Ammon's horn (tissue), 1 donor: ENCODE measurements at regions not wholly inside any gene's neighbourhood (a gene's known extent, or its start where the extent isn't known, plus 50 kb on each side); places are given as distances from the start of the nearest gene placed in this dataset.

ENCODE experiments used
- DNase-seq: peaks from one replicate; pipeline ENCODE4 v3.0.0-alpha.2; 2016; ENCODE audit warnings: low spot score

- no peak for DNase-seq
Measured at GRCh38 chr12:96134200-96134599, 60.0 kb upstream of the ELK3 start.

GRCh38 chr12:96136161-96136560 is 58.0 kb upstream of the ELK3 start:
- DNase-seq = no peak

DNA sequence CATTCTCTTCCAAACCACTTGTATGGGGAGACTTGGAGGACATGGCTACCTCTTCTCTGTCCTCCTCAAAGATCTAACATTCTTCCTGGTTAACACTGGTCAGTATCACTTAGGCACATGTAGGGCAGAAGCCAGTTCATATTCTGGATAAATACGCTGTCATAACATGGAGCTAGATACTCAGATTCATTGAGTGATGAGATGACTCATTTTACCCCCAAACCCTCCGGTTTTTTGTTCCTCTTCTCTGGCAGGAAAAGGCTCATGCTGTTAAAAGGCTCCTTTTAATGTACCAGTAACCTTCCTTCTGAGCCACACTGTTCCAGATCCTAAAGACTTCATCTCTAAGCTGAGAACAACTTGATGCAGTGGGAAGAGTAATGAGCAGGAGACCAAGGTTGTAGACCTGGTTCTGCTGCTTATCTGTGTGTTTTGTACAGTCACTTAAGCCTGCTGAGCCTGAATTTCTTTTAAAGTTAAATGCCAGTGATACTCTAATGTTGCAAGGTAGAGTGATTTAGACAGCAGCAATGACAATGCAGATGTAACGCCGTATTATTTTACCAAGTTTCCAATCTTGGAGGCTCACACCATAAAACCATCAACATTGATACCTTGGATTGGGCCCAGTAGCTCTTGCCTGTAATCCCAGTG is 57.3 kb upstream of the ELK3 start:
- no peak for DNase-seq

GRCh38 chr12:96140174-96140573 is 54.0 kb upstream of the ELK3 start:
- no peak for DNase-seq

DNA sequence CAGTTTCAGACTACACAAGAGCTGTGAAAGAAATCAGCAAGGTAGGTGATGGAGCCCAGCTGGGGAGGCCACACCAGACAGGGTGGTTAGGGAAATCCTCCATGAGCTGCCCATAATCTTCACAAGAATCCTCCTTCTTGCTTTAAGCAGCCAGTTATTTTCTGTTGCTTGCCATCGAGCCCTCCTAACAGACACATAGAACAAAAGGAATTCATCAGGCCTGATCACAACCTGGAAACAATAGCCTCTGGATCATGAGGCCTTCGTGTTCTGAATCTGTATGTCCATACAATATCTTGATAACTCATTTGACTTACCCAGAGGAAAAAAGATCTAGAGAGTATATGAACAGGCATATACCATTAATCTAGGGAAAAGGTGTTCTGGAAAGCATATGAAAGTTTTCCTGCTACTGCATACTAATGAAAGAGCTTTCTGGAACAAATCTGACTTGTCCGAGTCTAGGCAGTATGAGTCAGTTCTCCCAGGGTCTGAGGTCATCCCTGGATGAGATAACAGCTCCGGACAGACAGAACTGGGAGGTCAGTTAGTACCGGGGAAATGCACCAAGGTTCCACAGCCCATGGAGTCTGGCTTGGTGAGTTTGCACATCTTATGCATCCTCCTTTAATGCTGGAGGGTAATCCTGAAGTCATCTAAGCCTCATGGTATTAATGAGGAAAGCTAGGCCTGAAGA is 52.8 kb upstream of the ELK3 start:
- no peak for DNase-seq

- no peak for DNase-seq
Measured at GRCh38 chr12:96143392-96143791, 50.8 kb upstream of the ELK3 start.

GRCh38 chr12:96143827-96144565 is 50.2 kb upstream of the ELK3 start:
- DNase-seq = no peak
